ENCODE measurements at regions not wholly inside any gene's neighbourhood (a gene's known extent, or its start where the extent isn't known, plus 50 kb on each side); places are given as distances from the start of the nearest gene placed in this dataset.

GRCh38 chr12:114913871-114914801, 230.2 kb upstream of the TBX3 start:
- no peak for DNase-seq

GRCh38 chr12:114912811-114913210, 228.8 kb upstream of the TBX3 start:
- no peak for DNase-seq

- DNase-seq: no peak
These were observed 227.2 kb upstream of the TBX3 start for GRCh38 chr12:114911196-114911595.

GRCh38 chr12:114904254-114905003, 220.5 kb upstream of the TBX3 start:
- DNase-seq: no peak

- no peak for DNase-seq
These were observed 219.2 kb upstream of the TBX3 start for GRCh38 chr12:114903083-114903691.

- no peak for DNase-seq
These were observed 218.7 kb upstream of the TBX3 start for GRCh38 chr12:114902665-114903064.

GRCh38 chr12:114901316-114901715, 217.3 kb upstream of the TBX3 start:
- DNase-seq: no peak

- no peak for DNase-seq
These were observed 214.2 kb upstream of the TBX3 start for GRCh38 chr12:114898159-114898558.

- DNase-seq: no peak
These were observed 211.9 kb upstream of the TBX3 start for GRCh38 chr12:114895827-114896226.

- DNase-seq: no peak
These were observed 211.1 kb upstream of the TBX3 start for GRCh38 chr12:114895081-114895480.

- DNase-seq: no peak
These were observed 210.1 kb upstream of the TBX3 start for GRCh38 chr12:114894076-114894475.

- DNase-seq: no peak
These were observed 205.1 kb upstream of the TBX3 start for GRCh38 chr12:114888928-114889584.

GRCh38 chr12:114888448-114888847, 204.5 kb upstream of the TBX3 start:
- no peak for DNase-seq

GRCh38 chr12:114885501-114885900, 201.5 kb upstream of the TBX3 start:
- DNase-seq: no peak

GRCh38 chr12:114884575-114884974, 200.6 kb upstream of the TBX3 start:
- no peak for DNase-seq

- no peak for DNase-seq
These were observed 198.1 kb upstream of the TBX3 start for GRCh38 chr12:114882083-114882482.

GRCh38 chr12:114879354-114879753, 195.4 kb upstream of the TBX3 start:
- no peak for DNase-seq

- no peak for DNase-seq
These were observed 194.8 kb upstream of the TBX3 start for GRCh38 chr12:114878781-114879180.

- no peak for DNase-seq
These were observed 193.1 kb upstream of the TBX3 start for GRCh38 chr12:114876968-114877680.

- no peak for DNase-seq
These were observed 191.3 kb upstream of the TBX3 start for GRCh38 chr12:114875313-114875712.

- no peak for DNase-seq
These were observed 189.7 kb upstream of the TBX3 start for GRCh38 chr12:114873656-114874055.

Data from CD4-positive, alpha-beta T cell treated with Interleukin-15 for 1 hour (primary cell).